ENCODE measurements at regions not wholly inside any gene's neighbourhood (a gene's known extent, or its start where the extent isn't known, plus 50 kb on each side); places are given as distances from the start of the nearest gene placed in this dataset.
A peak's percentile ranks its signal among the peaks of the same experiment; 100 is the strongest.

DNA sequence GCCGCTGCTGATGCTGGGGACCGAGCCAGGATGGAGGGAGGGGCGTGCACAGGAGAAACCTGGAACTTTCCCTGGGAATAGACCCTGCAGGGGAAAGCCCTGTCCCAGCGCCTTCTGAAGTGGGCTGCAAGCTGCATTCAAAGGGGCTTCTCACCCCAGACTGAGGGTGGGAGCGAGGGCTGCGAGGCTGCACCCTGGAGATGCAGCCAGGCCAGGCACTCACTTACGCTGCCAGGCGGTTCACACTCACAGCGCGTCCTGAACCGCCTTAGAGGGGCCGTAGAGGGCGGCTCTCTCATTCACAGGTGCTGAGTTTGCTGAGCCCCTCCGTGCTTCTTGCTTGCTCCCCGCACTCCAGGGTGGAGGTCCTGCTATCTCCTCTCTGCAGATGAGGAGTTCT, 208.5 kb upstream of the C14orf180 start:
- ATAC-seq (no peak), DNase-seq (peak in 1 of 3 donors; percentile 33)
- intact Hi-C loops (cut with DNase I, micrococcal nuclease) = no loop called here
- Histone ChIP-seq H3K4me3 (no peak overlapping the region), H3K9me3 (no peaks in the 10 kb centered on the region), H3K36me3 (ENCODE audit: low read depth) (no peaks in the 10 kb centered on the region), H3K4me1 (ENCODE audit: low read depth) (no peaks in the 10 kb centered on the region)
- TF ChIP-seq, protein P1, sequence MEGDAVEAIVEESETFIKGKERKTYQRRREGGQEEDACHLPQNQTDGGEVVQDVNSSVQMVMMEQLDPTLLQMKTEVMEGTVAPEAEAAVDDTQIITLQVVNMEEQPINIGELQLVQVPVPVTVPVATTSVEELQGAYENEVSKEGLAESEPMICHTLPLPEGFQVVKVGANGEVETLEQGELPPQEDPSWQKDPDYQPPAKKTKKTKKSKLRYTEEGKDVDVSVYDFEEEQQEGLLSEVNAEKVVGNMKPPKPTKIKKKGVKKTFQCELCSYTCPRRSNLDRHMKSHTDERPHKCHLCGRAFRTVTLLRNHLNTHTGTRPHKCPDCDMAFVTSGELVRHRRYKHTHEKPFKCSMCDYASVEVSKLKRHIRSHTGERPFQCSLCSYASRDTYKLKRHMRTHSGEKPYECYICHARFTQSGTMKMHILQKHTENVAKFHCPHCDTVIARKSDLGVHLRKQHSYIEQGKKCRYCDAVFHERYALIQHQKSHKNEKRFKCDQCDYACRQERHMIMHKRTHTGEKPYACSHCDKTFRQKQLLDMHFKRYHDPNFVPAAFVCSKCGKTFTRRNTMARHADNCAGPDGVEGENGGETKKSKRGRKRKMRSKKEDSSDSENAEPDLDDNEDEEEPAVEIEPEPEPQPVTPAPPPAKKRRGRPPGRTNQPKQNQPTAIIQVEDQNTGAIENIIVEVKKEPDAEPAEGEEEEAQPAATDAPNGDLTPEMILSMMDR (IDR thresholded peaks at IDR 0.05) = no peak

DNA sequence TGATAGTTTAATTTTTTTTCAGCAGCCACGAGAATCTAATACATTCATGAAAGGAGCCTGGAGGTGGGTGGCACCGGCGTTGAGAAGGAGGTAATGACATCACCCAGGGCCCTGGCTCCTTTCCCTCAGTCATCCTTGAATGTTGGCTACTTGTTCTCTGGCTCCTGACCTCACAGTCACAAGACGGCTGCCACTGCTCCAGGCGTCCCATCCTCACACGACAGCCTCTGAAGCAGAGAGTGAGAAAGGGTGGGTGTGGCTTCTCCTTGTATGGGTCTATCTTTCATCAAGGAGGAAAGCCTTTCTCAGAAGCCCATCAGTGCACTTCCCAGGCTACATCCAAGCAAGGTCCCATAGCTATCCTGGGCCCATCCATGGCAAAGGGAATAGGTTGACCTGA, 207.6 kb upstream of the C14orf180 start:
- no peak for ATAC-seq
- no peak overlapping the region for H3K4me3 ChIP-seq
- H3K9me3 ChIP-seq = no peaks in the 10 kb centered on the region
- DNase-seq = no peak
- intact Hi-C loops (cut with DNase I, micrococcal nuclease) = no loop called here
- H3K4me1 ChIP-seq (ENCODE audit: low read depth) = no peaks in the 10 kb centered on the region
- no peaks in the 10 kb centered on the region for H3K36me3 ChIP-seq (ENCODE audit: low read depth)
- TF ChIP-seq, protein P1 (IDR thresholded peaks at IDR 0.05) = no peak

DNA sequence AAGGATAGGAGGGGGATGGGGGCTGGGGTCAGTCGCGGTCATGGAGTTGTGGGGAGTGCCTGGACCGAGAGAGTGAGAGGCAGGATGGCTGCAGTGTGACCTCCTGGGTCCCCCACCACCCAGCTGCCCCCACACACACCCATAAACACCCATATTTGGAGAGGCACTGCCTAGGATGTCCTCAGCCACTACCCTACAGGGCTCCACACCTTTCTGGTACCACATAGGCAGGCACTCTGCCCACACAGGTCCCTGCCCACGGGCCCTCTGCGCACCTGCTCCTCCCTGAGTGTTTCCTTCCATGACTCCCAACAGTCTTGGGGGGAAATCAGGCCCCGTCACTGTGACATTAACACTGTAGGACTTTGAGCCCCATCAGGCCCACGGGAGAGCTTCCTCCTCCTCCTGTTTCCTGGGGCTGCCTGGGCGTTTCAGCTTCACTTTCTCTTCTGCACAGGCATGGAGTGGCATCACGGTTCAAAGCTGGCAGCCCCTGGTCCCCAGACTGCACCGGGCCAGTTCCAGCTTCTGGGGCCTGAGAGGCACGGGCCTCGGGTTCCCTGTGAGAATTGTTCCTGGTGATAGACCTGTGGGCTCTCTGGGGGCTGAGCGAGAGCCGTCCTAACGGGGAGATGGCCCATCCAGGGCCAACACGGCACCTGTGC, 207.0 kb upstream of the C14orf180 start:
- Histone ChIP-seq H3K4me3 (no peak overlapping the region), H3K4me1 (ENCODE audit: low read depth) (no peaks in the 10 kb centered on the region), H3K36me3 (ENCODE audit: low read depth) (no peaks in the 10 kb centered on the region), H3K9me3 (no peaks in the 10 kb centered on the region)
- no peak for DNase-seq
- TF ChIP-seq, protein P1 (IDR thresholded peaks at IDR 0.05) = no peak
- no peak for ATAC-seq
- intact Hi-C loops (cut with DNase I, micrococcal nuclease) = no loop called here

DNA sequence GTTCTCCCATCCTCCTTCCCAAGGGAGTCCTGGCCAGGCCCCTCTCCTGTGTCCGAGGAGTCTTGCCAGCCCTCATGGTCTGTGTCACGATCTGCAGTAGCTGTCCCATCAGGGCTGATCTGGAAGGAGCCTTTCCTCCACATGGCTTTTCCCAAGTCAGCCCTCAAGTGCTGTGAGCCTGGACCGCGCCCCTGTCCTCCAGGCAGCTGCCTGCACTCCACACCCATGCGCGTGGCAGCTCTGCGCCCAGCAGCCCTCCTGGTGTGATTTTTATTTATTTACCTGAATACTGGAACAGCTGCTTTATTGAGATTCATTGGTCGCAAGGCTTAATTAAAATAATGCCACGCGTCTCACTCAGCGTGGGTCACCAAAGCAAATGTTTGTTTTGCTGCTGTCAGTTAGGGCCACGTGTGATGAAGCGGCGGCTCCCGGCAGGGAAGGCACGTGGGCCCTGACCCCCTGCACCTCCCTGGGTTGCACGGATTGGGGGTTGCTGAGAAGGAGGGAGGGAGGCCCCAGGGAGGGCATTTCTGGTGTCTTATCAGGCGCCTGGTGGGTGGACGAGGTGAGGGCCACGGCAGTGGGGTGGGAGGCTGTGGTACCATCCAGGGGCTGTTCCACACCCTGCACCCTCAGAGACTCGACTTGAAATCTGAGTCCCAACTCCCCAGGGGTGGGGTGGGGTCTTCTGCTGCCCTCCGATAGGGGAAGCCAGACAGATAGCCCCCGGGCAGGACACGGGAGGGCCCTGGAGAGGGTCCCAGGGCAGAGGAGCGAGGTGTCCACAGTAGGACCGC, 206.3 kb upstream of the C14orf180 start:
- ATAC-seq (no peak), DNase-seq (no peak)
- H3K9me3 ChIP-seq = no peaks in the 10 kb centered on the region
- no peaks in the 10 kb centered on the region for H3K36me3 ChIP-seq (ENCODE audit: low read depth)
- H3K4me1 ChIP-seq (ENCODE audit: low read depth) = no peaks in the 10 kb centered on the region
- TF ChIP-seq, protein P1 (IDR thresholded peaks at IDR 0.05) = no peak
- intact Hi-C loops (cut with DNase I, micrococcal nuclease) = no loop called here
- no peak overlapping the region for H3K4me3 ChIP-seq

DNA sequence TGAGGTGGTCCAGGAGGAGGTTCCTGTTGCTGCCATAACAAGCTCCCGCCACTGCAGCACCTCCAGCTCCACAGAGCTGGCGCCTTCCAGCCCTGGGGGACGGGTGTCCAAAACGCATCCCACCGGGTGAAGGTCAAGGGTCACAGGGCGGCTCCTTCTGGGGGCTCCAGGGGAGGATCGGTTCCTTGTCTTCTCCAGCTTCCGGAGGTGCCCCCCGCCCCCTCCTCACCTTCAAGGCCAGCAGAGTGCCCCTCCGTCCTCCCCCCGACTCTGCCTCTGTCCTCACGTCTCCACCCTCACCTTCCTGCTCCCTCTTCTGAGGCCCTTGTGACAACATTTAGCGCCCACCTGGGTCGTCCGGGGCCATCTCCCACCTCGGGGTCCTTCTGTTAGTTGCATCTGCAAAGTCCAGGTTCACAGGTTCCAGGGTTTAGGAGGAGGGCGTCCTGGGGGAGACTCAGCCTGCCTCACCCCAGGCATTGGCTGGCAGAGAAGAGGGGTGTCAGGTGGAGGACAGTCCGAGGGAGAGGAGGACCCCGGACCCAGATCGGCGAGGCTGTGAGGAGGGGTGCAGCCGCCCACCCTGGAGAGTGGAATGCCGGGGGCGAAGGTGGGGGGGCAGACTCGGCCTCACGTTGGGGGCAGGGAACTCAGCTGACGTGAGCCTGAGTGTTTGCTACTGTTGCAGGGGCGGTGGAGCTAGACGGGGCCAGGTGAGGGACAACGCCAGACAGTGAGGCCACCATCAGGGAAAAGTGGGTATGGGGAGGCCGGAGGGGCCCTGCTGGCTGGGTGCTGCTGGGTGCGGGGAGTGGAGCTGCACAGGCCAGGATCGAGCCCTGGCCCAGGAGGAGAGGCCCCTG, 205.5 kb upstream of the C14orf180 start:
- Histone ChIP-seq H3K4me1 (ENCODE audit: low read depth) (no peaks in the 10 kb centered on the region), H3K4me3 (no peak overlapping the region), H3K36me3 (ENCODE audit: low read depth) (no peaks in the 10 kb centered on the region), H3K9me3 (no peaks in the 10 kb centered on the region)
- TF ChIP-seq, protein P1 (IDR thresholded peaks at IDR 0.05) = no peak
- intact Hi-C loops (cut with DNase I, micrococcal nuclease) = no loop called here
- ATAC-seq (no peak), DNase-seq (peak in 1 of 3 donors; percentile 31)

Measured in mucosa of descending colon (tissue), 3 donors.